ENCODE measurements at regions not wholly inside any gene's neighbourhood (a gene's known extent, or its start where the extent isn't known, plus 50 kb on each side); places are given as distances from the start of the nearest gene placed in this dataset.

DNA sequence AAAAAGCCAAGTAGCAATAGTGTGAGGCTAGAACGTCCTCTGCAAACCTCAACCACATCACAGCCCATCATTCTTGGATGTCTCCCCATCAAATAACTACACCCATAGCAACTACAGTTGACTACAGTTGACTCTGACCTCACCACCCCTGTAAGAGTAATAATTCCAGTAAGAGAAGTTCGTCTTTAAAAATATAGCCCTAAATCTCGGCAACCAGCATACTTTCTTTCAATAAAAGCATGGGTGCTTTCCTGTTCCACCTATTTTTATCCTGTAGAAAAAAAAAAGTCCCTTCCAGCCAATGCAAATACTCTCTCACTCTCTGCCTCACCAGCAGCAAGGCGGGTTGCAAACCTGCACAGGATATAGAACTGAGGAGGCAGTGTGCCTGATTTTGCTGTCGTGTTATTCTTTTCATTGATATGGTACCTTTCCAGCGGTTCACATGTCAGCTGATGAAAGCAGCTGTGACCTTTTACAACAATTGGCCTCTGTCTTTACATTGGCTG, 187.5 kb upstream of the NFE2L3 start:
- Mint-ChIP-seq H3K4me3 (no peak overlapping the region), H3K27me3 (peaks cover 60% of the 10 kb centered on the region), H3K36me3 (ENCODE audit: low read depth) (no peaks in the 10 kb centered on the region), H3K27ac (no peak overlapping the region), H3K4me1 (ENCODE audit: low read depth) (peaks cover 19% of the 10 kb centered on the region), H3K9me3 (no peaks in the 10 kb centered on the region)
- ChIA-PET POLR2A (no interaction called here), CTCF (no interaction called here)
- H3K4me1 ChIP-seq (ENCODE audit: insufficient read depth, low read length), result peaks cover 19% of the 10 kb centered on the region
- H3K4me3 ChIP-seq (ENCODE audit: low read length), result no peak overlapping the region
- TF ChIP-seq, protein P1, sequence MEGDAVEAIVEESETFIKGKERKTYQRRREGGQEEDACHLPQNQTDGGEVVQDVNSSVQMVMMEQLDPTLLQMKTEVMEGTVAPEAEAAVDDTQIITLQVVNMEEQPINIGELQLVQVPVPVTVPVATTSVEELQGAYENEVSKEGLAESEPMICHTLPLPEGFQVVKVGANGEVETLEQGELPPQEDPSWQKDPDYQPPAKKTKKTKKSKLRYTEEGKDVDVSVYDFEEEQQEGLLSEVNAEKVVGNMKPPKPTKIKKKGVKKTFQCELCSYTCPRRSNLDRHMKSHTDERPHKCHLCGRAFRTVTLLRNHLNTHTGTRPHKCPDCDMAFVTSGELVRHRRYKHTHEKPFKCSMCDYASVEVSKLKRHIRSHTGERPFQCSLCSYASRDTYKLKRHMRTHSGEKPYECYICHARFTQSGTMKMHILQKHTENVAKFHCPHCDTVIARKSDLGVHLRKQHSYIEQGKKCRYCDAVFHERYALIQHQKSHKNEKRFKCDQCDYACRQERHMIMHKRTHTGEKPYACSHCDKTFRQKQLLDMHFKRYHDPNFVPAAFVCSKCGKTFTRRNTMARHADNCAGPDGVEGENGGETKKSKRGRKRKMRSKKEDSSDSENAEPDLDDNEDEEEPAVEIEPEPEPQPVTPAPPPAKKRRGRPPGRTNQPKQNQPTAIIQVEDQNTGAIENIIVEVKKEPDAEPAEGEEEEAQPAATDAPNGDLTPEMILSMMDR (IDR thresholded peaks at IDR 0.05), result no peak
- no peaks in the 10 kb centered on the region for H3K9me3 ChIP-seq (ENCODE audit: control insufficient read depth in 1 of 2, insufficient read depth in 1 of 2, low read length in 2 of 2)
- DNase-seq (no peak), ATAC-seq (ENCODE audit: poor library complexity) (no peak)
- intact Hi-C loops (cut with DNase I, micrococcal nuclease), result no loop called here
- no peaks in the 10 kb centered on the region for H3K36me3 ChIP-seq (ENCODE audit: insufficient read depth, low read length)
- no peak overlapping the region for H3K27ac ChIP-seq (ENCODE audit: low read depth in 1 of 2, low read length in 2 of 2)
- H3K27me3 ChIP-seq (ENCODE audit: control insufficient read depth in 1 of 2, insufficient read depth in 2 of 2, low read length in 2 of 2), result peaks cover 4 to 17% of the 10 kb centered on the region in 2 experiments

DNA sequence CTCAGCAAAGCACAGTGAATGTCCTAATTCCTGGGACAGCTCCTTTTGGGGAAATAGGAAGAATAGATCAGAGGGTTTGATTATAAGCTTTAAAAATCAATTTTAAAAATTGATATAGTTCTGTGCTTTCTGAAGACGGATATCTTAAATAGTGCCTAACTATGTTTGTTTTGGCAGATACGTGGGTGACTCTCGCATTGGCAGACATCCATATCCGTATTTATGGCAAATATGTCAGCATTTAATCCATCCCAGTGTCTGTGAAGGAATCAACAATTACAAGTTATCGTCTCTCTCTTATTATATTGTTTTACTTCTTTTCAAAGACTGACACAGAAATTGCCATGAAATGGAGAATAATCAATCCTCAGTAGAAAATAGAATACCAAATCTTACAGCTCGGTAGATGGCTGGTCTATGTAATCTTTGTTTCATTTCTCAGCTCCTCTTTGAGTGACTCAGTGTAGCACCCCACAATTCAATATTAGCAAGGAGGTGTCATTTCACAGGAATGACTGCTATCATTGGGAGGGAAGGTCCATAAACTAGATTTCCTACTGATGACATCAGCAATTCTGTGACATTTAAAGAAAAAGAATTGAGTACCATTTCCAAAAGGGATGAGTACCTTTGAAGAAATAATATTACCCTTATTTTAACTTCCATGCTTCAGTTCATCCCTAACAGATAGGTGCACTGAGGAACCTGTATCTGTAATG, 186.4 kb upstream of the NFE2L3 start:
- TF ChIP-seq, protein P1 (IDR thresholded peaks at IDR 0.05), result no peak
- Mint-ChIP-seq H3K4me3 (no peak overlapping the region), H3K36me3 (ENCODE audit: low read depth) (no peaks in the 10 kb centered on the region), H3K27ac (no peak overlapping the region), H3K27me3 (peaks cover 60% of the 10 kb centered on the region), H3K4me1 (ENCODE audit: low read depth) (peaks cover 19% of the 10 kb centered on the region), H3K9me3 (no peaks in the 10 kb centered on the region)
- H3K4me3 ChIP-seq (ENCODE audit: low read length), result no peak overlapping the region
- no peak overlapping the region for H3K27ac ChIP-seq (ENCODE audit: low read depth in 1 of 2, low read length in 2 of 2)
- no peaks in the 10 kb centered on the region for H3K36me3 ChIP-seq (ENCODE audit: insufficient read depth, low read length)
- H3K9me3 ChIP-seq (ENCODE audit: control insufficient read depth in 1 of 2, insufficient read depth in 1 of 2, low read length in 2 of 2), result no peaks in the 10 kb centered on the region
- DNase-seq (no peak), ATAC-seq (ENCODE audit: poor library complexity) (no peak)
- peaks cover 19% of the 10 kb centered on the region for H3K4me1 ChIP-seq (ENCODE audit: insufficient read depth, low read length)
- POLR2A ChIA-PET, result no interaction called here
- H3K27me3 ChIP-seq (ENCODE audit: control insufficient read depth in 1 of 2, insufficient read depth in 2 of 2, low read length in 2 of 2), result peaks cover 4 to 17% of the 10 kb centered on the region in 2 experiments
- intact Hi-C loops (cut with DNase I, micrococcal nuclease), result loop anchor here in 1 of 2 experiments (5.0 kb wide), 1 partner anchor 77 kb away; no protein-coding TSS in a partner anchor
- CTCF ChIA-PET, result no interaction called here

DNA sequence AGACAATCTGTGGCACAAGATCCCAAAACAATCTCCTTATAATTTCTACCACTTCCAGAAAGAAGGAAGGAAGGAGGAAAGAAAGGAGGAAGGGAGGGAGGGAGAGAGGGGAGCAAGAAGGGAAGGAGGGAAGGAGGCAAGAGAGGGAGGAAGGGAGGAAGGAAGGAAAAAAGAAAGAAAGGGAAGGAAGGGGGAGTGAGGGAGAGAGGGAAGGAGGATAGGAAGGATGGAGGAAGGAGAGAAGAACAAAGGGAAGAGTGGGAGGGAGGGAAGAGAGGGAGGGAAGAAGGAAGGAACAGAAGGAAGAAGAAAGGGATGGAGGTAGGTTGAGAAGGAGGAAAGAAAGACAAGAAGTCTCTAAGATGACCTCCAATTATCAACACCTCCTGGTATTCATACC, 185.5 kb upstream of the NFE2L3 start:
- CTCF ChIA-PET, result no interaction called here

More for the DNA sequence above, 185.5 kb upstream of the NFE2L3 start:
- H3K9me3 Mint-ChIP-seq, result no peaks in the 10 kb centered on the region
- intact Hi-C loops (cut with DNase I, micrococcal nuclease), result loop anchor here in 1 of 2 experiments (5.0 kb wide), 1 partner anchor 76 kb away; no protein-coding TSS in a partner anchor
- peaks cover 64% of the 10 kb centered on the region for H3K27me3 Mint-ChIP-seq
- H3K9me3 ChIP-seq (ENCODE audit: control insufficient read depth in 1 of 2, insufficient read depth in 1 of 2, low read length in 2 of 2), result no peaks in the 10 kb centered on the region
- H3K4me1 Mint-ChIP-seq (ENCODE audit: low read depth), result peaks cover 19% of the 10 kb centered on the region
- POLR2A ChIA-PET, result no interaction called here
- ATAC-seq (ENCODE audit: poor library complexity) (no peak), DNase-seq (no peak)
- TF ChIP-seq, protein P1 (IDR thresholded peaks at IDR 0.05), result no peak
- no peak overlapping the region for H3K4me3 Mint-ChIP-seq
- no peak overlapping the region for H3K27ac ChIP-seq (ENCODE audit: low read depth in 1 of 2, low read length in 2 of 2)
- H3K27ac Mint-ChIP-seq, result no peak overlapping the region
- peaks cover 0 to 17% of the 10 kb centered on the region in 2 experiments for H3K27me3 ChIP-seq (ENCODE audit: control insufficient read depth in 1 of 2, insufficient read depth in 2 of 2, low read length in 2 of 2)
- no peaks in the 10 kb centered on the region for H3K36me3 Mint-ChIP-seq (ENCODE audit: low read depth)
- peaks cover 19% of the 10 kb centered on the region for H3K4me1 ChIP-seq (ENCODE audit: insufficient read depth, low read length)
- H3K36me3 ChIP-seq (ENCODE audit: insufficient read depth, low read length), result no peaks in the 10 kb centered on the region
- H3K4me3 ChIP-seq (ENCODE audit: low read length), result no peak overlapping the region
